ENCODE measurements at regions not wholly inside any gene's neighbourhood (a gene's known extent, or its start where the extent isn't known, plus 50 kb on each side); places are given as distances from the start of the nearest gene placed in this dataset.

- DNase-seq, result no peak
Measured at GRCh38 chr18:51988277-51988676, 351.7 kb upstream of the DCC start.

- DNase-seq, result no peak
Measured at GRCh38 chr18:51997129-51997528, 342.9 kb upstream of the DCC start.

GRCh38 chr18:51998066-51998465 is 341.9 kb upstream of the DCC start:
- no peak for DNase-seq

- DNase-seq, result no peak
Measured at GRCh38 chr18:51998711-51999110, 341.3 kb upstream of the DCC start.

- no peak for DNase-seq
Measured at GRCh38 chr18:51999351-51999750, 340.6 kb upstream of the DCC start.

GRCh38 chr18:52000435-52000834 is 339.6 kb upstream of the DCC start:
- DNase-seq, result no peak

- no peak for DNase-seq
Measured at GRCh38 chr18:52001106-52001505, 338.9 kb upstream of the DCC start.

- no peak for DNase-seq
Measured at GRCh38 chr18:52002600-52002999, 337.4 kb upstream of the DCC start.

- no peak for DNase-seq
Measured at GRCh38 chr18:52007105-52007504, 332.9 kb upstream of the DCC start.

GRCh38 chr18:52008330-52008729 is 331.7 kb upstream of the DCC start:
- DNase-seq, result no peak

- no peak for DNase-seq
Measured at GRCh38 chr18:52008736-52009135, 331.3 kb upstream of the DCC start.

GRCh38 chr18:52009958-52010357 is 330.0 kb upstream of the DCC start:
- DNase-seq, result no peak

- no peak for DNase-seq
Measured at GRCh38 chr18:52045946-52046675, 293.9 kb upstream of the DCC start.

GRCh38 chr18:52046842-52047241 is 293.2 kb upstream of the DCC start:
- DNase-seq, result no peak

GRCh38 chr18:52054324-52054723 is 285.7 kb upstream of the DCC start:
- DNase-seq, result no peak

- no peak for DNase-seq
Measured at GRCh38 chr18:52060607-52061304, 279.2 kb upstream of the DCC start.

GRCh38 chr18:52063923-52064322 is 276.1 kb upstream of the DCC start:
- no peak for DNase-seq

GRCh38 chr18:52069201-52069600 is 270.8 kb upstream of the DCC start:
- DNase-seq, result no peak

- DNase-seq, result no peak
Measured at GRCh38 chr18:52070291-52070756, 269.7 kb upstream of the DCC start.

- DNase-seq, result no peak
Measured at GRCh38 chr18:52077251-52077983, 262.6 kb upstream of the DCC start.

GRCh38 chr18:52082246-52082645 is 257.8 kb upstream of the DCC start:
- no peak for DNase-seq

- DNase-seq, result no peak
Measured at GRCh38 chr18:52087140-52087539, 252.9 kb upstream of the DCC start.

- no peak for DNase-seq
Measured at GRCh38 chr18:52090005-52090404, 250.0 kb upstream of the DCC start.

- no peak for DNase-seq
Measured at GRCh38 chr18:52093171-52093570, 246.8 kb upstream of the DCC start.

Data from activated CD4-positive, alpha-beta T cell treated with anti-CD3 and anti-CD28 coated beads for 4 hours (primary cell).